ENCODE measurements at regions not wholly inside any gene's neighbourhood (a gene's known extent, or its start where the extent isn't known, plus 50 kb on each side); places are given as distances from the start of the nearest gene placed in this dataset.

- TF ChIP-seq POLR2A (IDR thresholded peaks at IDR 0.05; ENCODE audit: low read depth, low read length) (no peak), CTCF (conservative IDR thresholded peaks at IDR 0.05; ENCODE audit: low read depth, low read length) (no peak), MXI1 (IDR thresholded peaks at IDR 0.05; ENCODE audit: borderline replicate concordance, low read depth, low read length) (no peak), RAD21 (IDR thresholded peaks at IDR 0.05; ENCODE audit: low read length) (no peak), BHLHE40 (IDR thresholded peaks at IDR 0.05; ENCODE audit: low read depth, low read length) (no peak), RCOR1 (IDR thresholded peaks at IDR 0.05; ENCODE audit: insufficient replicate concordance, low read length) (no peak), ELK1 (IDR thresholded peaks at IDR 0.05; ENCODE audit: borderline replicate concordance, low read depth, low read length) (no peak), SMC3 (IDR thresholded peaks at IDR 0.05; ENCODE audit: low read depth, low read length) (no peak), FOS (IDR thresholded peaks at IDR 0.05; ENCODE audit: low read depth, low read length) (no peak), MAZ (IDR thresholded peaks at IDR 0.05; ENCODE audit: borderline replicate concordance, low read depth, low read length) (no peak), CHD1 (IDR thresholded peaks at IDR 0.05; ENCODE audit: low read depth, low read length) (no peak), MAFK (IDR thresholded peaks at IDR 0.05; ENCODE audit: low read depth, low read length) (no peak)
Observed at GRCh38 chr4:41390661-41391060, 133.9 kb downstream of the UCHL1 start.

Measured in IMR-90 (cell line).